ENCODE measurements at regions not wholly inside any gene's neighbourhood (a gene's known extent, or its start where the extent isn't known, plus 50 kb on each side); places are given as distances from the start of the nearest gene placed in this dataset.
A peak's percentile ranks its signal among the peaks of the same experiment; 100 is the strongest.
"Not testable (repeated sequence)": the region's sequence is repeated elsewhere in the genome, so short reads cannot be mapped to it uniquely, and the experiment has no call there.

DNA sequence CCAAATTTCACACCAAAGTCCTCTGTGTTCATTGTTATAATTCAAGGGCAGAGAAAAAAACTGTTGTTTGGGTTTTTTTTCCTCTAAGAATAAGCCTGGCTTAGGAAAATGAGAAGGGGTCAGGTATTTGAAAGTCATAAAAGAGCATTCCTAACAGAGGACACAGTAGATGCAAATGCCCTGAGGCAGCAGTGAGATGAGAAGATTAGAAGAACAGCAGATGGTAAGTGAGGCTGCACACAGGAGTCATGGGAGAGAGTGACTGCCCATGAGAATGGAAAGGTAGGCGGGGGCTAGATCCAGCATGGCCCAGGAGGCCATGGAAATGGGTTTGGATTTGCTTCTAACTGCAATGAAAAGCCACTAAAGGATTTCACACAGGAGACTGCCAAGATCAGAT, 107.5 kb upstream of the RBPJ start:
- no peak for DNase-seq (ENCODE audit: low spot score)

DNA sequence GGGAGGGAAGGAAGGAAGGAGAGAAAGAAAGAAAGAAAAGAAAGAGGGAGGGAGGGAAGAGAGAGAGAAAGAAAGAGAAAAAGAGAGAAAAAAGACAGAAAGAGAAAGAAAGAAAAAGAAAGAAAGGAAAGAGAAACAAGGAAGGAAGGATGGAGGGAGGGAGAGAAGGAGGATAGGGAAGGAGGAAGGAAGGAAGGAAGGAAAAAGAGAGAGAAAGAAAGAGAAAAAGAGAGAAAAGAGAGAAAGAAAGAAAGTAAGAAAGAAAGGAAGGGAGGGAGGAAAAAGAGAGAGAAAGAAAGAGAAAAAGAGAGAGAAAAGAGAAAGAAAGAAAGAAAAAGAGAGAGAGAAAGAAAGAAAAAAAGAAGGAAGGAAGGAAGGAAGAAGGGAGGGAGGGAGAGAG, 105.8 kb upstream of the RBPJ start:
- DNase-seq (ENCODE audit: low spot score), result no peak

DNA sequence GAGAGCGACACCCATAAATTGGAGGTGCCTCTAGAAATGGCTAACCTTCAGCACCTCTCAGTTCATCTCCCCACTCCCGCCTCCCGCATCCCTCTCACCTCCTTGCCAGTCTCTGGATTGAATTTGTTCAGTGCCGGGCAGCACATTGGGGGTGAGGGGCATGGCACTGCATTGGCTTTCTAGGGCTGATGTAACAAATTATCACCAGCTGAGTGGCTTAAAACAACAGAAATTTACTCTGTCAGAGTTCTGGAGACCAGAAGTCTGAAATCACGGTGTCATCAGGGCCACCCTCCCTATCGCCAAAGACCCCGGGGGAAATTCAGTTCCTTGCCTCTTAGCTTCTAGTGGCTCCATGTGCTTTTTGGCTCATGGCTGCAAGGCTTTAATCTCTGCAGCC, 105.1 kb upstream of the RBPJ start:
- no peak for DNase-seq (ENCODE audit: low spot score)

DNA sequence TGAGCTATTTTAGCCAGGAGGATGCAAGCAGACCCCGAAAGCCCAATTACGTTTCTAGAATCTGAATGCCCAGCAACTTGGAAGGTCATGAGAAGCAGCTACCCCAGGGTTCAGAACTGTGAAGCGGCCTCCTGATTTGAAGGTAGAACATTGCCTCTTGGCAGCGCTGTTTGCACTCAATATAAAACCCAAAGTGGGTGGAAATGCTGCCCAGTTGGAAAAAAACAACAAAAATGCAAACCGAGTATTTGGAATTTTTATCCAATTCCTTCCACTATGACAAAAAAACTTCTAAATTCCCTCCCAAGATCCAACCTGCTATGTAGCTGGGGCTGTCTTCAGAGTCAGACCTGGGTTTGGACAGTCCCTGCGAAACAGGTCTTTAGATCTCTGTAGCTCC, 103.3 kb upstream of the RBPJ start:
- peak; percentile 40 for DNase-seq (ENCODE audit: low spot score)

- DNase-seq (ENCODE audit: low spot score), result peak; percentile 85
Measured at GRCh38 chr4:26217961-26218676, 102.7 kb upstream of the RBPJ start.

- DNase-seq (ENCODE audit: low spot score), result peak; percentile 37
Measured at GRCh38 chr4:26218677-26219605, 101.9 kb upstream of the RBPJ start.

DNA sequence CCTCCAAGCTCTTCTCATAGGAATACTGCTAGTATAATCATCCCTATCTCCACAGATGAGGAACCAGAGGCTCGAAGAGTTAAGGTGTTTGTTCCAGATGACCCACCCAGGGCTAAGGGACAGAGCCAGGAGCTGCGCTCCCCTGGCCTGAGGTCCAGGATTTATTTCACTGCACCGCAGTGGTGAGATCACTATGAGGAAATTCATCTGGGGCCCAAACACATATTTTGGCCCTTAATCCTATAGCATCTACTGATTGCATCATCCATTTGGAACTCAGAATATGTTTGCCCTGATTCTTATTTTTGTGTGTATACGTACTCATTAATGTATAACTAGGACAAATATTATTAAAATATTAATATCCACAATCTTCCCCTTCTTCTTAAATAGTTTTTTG, 100.1 kb upstream of the RBPJ start:
- no peak for DNase-seq (ENCODE audit: low spot score)

- DNase-seq (ENCODE audit: low spot score), result no peak
Measured at GRCh38 chr4:26223155-26223554, 97.7 kb upstream of the RBPJ start.

DNA sequence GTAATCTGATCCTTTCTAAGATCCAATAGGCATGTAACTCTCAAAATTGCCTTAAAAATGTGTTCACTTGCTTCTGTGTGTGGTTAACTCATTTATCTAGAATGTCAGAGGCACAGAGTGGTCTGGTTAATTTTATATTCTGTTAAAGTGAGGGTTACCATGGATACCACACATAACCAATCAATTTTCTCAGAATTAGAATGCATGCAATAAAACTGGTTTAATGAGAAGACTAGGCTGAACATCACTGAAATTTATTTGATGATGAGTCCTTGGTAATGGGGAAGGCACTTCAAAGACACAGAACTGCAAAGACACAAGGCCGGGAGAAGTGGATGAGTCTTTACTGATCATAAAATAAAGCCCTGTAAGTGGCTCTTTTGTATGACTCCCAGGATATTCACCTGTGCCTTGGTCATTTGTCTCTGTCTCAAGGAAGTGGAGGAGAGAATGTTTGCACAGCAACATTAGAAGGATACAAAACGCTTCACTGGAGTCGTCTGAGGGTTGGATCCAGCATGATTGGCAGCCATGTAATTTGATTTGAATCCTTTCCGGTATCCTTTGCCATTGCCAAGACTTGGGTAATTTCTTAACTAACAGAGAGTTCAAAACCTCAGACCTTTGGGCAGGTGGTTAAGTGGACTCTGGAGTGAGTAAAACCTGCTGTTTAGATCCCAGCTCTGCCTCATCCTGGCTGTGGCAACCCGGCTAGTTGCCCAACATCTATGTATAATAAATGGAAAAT, 94.0 kb upstream of the RBPJ start:
- DNase-seq (ENCODE audit: low spot score), result no peak

DNA sequence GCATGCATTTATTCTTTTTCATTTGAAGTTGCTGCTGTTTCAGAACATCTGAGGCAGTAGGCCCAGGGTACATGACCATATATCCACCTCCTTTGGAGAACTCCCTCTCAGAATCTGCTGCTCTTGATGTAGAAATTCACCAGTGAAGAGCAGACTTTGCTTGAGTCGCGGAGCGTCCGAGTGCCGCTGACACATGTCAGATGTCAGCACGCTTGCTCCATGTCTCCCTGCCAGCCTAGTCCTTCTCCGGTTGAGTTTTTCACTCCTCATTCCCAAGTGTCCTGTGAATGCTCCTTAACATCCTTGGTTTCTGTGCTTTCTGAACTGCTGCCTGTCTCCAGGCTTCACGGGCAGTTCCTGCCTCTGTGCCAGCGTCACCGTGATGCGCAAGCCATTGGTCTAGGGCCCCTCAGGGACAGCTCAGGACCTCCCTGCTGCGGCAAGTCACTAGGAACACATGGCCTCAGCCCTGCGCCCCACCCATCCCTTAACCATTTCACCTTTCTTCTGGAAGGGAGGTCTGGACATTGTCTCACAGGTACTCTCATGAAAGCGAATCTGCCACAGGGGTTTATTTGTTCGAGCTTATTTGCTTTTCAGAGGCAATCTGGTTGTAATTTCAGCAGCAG, 93.1 kb upstream of the RBPJ start:
- DNase-seq (ENCODE audit: low spot score), result no peak

GRCh38 chr4:26228883-26229282, 91.9 kb upstream of the RBPJ start:
- no peak for DNase-seq (ENCODE audit: low spot score)

GRCh38 chr4:26229974-26230373, 90.8 kb upstream of the RBPJ start:
- DNase-seq (ENCODE audit: low spot score), result no peak

DNA sequence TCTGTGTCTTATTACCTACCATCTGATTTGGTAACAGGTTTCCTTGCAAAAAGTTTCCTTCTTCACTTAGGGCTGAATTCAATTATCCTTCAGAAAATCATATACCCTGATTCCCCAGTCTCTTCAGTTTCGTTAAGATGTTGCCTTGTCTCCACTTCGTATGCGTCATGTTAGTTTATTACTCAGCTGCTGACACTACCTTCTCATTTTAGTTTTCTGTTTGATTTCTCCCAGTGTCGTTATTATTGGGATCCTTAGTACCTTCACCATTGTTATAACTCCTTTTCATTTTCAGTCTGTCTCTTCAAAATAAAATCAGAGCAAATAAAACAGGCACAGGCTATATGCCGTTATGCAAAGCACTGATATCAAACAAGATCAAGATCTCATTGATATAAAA, 87.5 kb upstream of the RBPJ start:
- DNase-seq (ENCODE audit: low spot score), result no peak

GRCh38 chr4:26235500-26235899, 85.3 kb upstream of the RBPJ start:
- peak; percentile 48 for DNase-seq (ENCODE audit: low spot score)

DNA sequence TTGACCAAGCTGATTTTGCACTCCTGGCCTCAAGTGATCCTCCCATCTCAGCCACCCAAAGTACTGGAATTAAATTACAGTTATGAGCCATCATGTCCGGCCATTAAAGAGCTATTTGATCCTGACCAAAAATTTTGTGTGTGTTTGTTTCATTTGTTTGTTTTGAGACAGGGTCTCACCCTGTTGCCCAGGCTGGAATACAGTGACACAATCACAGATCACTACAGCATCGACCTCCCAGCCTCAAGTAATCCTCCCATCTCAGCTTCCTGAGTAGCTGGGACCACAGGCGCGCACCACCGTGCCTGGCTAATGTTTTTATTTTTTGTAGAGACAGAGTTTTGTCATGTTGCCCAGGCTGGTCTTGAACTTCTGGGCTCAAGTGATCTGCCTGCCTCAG, 82.9 kb upstream of the RBPJ start:
- DNase-seq (ENCODE audit: low spot score), result no peak

DNA sequence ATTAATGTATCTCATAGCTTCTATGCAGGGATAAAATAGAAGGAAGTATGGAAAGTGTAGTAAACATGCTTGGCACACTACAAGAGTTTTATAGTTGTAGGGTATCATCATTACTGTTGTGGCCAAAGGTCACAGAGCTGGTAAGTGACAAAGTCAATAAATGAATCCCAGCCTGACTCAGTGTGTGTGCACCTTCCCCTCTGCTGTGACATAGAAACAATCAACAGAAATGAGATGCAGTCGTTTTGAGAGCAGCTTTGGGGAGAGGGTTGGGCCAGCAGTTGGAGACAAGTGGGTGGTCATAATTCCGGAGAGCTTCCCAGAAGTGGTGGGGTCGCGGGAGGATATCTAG, 82.4 kb upstream of the RBPJ start:
- DNase-seq (ENCODE audit: low spot score), result peak; percentile 55

DNA sequence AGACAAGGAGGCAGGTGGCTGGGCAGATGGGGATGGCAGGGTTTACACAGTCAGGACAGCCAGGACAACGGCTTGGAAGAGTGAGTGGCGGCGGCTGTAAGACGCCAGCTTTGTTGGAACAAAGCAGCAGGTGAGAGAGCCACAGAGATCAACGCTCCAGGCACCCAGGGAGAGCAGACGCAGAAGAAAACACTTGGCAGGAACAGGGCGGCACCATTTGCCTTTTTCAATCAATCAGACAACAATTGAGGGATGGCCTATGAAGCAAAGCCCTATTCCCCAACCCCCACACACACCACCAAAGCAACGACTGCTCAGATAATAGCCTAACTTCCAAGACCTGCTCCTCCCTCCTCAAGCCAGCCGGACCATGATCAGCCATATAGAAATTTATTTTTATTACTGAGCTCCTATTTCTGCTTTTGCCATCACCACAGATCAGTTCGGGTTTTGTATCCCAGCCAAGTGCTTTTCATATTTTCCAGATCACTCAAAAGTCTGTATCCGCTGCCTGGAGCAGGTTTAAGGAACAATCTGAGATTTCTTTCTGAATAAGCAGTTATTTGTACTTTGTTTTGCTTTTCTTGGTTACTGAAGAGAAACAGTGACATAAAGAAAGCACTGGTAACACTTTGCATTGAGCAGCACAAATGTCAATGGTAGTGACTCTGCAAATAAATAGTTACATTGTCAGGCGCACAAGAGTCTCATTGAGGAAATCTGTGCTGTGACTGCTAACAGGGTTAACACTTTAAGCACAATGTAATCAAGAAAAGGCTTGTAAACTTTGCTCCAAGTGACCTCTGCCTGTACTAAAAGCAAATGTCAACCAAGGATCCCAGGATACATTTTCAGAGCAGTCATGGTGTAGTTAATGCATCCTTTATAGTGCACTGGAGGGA, 81.8 kb upstream of the RBPJ start:
- peak; percentile 99 for DNase-seq (ENCODE audit: low spot score)

- DNase-seq (ENCODE audit: low spot score), result peak; percentile 58
Measured at GRCh38 chr4:26239801-26240200, 81.0 kb upstream of the RBPJ start.

DNA sequence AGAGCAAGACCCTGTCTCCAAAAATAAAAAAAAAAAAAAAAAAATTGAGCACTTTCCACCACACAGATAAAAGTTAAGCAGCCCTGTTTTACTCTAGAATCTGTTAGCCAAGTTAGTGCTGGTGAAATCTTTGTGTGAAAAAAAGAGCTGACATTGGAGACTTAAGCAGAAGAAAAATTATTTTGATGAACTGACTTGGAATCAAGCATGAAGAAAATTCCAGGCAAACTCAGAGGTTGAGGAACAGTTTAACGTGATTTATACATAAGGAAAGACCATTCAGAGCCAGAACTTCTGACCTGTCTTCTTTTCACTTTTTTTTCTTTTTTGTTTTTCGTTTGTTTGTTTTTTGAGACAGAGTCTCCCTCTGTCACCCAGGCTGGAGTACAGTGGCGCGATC, 79.6 kb upstream of the RBPJ start:
- no peak for DNase-seq (ENCODE audit: low spot score)

DNA sequence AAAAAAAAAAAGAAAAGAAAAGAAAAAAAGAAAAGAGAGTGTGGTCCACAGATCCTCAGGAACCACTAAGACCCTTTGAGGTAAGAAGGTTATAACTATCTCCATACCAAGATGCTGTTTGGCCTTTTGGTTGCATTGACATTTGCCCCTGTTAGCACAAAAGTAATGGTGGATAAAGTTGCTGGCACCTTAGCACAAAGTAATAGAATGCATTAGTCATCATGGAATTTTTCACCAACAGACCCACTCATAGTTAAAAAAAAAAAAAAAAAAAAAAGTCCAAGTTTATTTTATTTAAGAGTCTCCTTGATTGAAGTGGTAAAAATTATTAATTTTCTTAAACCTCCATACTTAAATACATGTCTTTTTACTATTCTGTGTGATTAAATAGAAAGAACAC, 78.4 kb upstream of the RBPJ start:
- no peak for DNase-seq (ENCODE audit: low spot score)

GRCh38 chr4:26244138-26244537, 76.7 kb upstream of the RBPJ start:
- DNase-seq (ENCODE audit: low spot score), result not testable (repeated sequence)

Measured in pons (tissue), 1 donor.